Activated B cell treated with CpG ODN at 0.5 μM for 24 hours (primary cell): ENCODE measurements at regions not wholly inside any gene's neighbourhood (a gene's known extent, or its start where the extent isn't known, plus 50 kb on each side); places are given as distances from the start of the nearest gene placed in this dataset.
A peak's percentile ranks its signal among the peaks of the same experiment; 100 is the strongest.

Experiments
- ATAC-seq: fragments of 200-7000 bp; cut with Tn5 transposase; one replicate; pipeline ENCODE4 v1.10.0; 2021; ENCODE audit warnings: low read depth, mild to moderate bottlenecking, moderate library complexity
- CTCF ChIA-PET: fragments of 350-600 bp; sonication (Branson Sonifier 250); formaldehyde crosslinking; loops from one replicate; lab custom pipeline; 2021; ENCODE audit warnings: antibody characterized with exemption; lab: Charles Lee
- POLR2A ChIA-PET: fragments of 350-600 bp; sonication (Branson Sonifier 250); formaldehyde crosslinking; loops from one replicate; lab custom pipeline; 2021; ENCODE audit warnings: antibody characterized with exemption; lab: Charles Lee
- DNase-seq: peaks from one replicate; pipeline ENCODE4 v3.0.0; 2022
- H3K27ac Mint-ChIP-seq: one replicate; pipeline ENCODE4 v1.8.0; 2020; ENCODE audit warnings: mixed read lengths
- H3K27me3 Mint-ChIP-seq: one replicate; pipeline ENCODE4 v1.8.0; 2021; ENCODE audit warnings: mixed read lengths
- H3K36me3 Mint-ChIP-seq: one replicate; pipeline ENCODE4 v1.8.0; 2021; ENCODE audit warnings: low read depth, mixed read lengths
- H3K4me1 Mint-ChIP-seq: one replicate; pipeline ENCODE4 v1.8.0; 2021; ENCODE audit warnings: mixed read lengths
- H3K4me3 Mint-ChIP-seq: one replicate; pipeline ENCODE4 v1.8.0; 2020; ENCODE audit warnings: mild to moderate bottlenecking, mixed read lengths
- H3K9me3 Mint-ChIP-seq: one replicate; pipeline ENCODE4 v1.8.0; 2020; ENCODE audit warnings: mixed read lengths
- intact Hi-C: fragments of 100-400 bp; cut with micrococcal nuclease; formaldehyde crosslinking; loops from one replicate; pipeline ENCODE4 v1.15.1; 2024
- TF ChIP-seq, protein P1 (sequence below): fragments of 200-600 bp; IDR thresholded peaks from one replicate; pipeline ENCODE4 v1.8.0; 2022; ENCODE audit warnings: antibody characterized with exemption, mild to moderate bottlenecking

DNA sequence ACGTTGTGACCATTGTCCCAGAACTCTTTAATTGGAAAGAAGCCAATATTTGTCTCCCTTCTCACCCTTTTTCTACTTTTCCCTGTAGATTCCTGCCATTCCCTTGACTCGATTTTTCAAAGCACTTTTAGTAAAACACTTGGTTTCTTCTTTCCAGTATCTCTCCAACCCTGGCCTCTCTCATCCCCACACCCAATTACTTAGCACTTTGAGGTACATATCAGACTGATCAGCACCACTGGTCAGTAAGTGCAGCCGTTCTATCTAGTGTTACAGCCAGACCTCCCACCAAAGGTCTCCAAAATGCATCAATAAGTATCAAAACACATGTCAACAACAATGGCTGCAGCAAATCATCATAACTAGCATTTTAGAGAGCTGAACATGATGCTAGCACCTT lies 141.9 kb downstream of the BTG1 start:
- Mint-ChIP-seq H3K27ac (no peak overlapping the region), H3K4me3 (no peak overlapping the region), H3K36me3 (no peaks in the 10 kb centered on the region), H3K27me3 (no peaks in the 10 kb centered on the region), H3K4me1 (peaks cover 11% of the 10 kb centered on the region), H3K9me3 (peaks cover 6% of the 10 kb centered on the region)
- POLR2A ChIA-PET, result no interaction called here
- intact Hi-C loops, result no loop called here
- TF ChIP-seq, protein P1, sequence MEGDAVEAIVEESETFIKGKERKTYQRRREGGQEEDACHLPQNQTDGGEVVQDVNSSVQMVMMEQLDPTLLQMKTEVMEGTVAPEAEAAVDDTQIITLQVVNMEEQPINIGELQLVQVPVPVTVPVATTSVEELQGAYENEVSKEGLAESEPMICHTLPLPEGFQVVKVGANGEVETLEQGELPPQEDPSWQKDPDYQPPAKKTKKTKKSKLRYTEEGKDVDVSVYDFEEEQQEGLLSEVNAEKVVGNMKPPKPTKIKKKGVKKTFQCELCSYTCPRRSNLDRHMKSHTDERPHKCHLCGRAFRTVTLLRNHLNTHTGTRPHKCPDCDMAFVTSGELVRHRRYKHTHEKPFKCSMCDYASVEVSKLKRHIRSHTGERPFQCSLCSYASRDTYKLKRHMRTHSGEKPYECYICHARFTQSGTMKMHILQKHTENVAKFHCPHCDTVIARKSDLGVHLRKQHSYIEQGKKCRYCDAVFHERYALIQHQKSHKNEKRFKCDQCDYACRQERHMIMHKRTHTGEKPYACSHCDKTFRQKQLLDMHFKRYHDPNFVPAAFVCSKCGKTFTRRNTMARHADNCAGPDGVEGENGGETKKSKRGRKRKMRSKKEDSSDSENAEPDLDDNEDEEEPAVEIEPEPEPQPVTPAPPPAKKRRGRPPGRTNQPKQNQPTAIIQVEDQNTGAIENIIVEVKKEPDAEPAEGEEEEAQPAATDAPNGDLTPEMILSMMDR, result no peak
- no peak for DNase-seq
- no peak for ATAC-seq
- CTCF ChIA-PET, result no interaction called here

DNA sequence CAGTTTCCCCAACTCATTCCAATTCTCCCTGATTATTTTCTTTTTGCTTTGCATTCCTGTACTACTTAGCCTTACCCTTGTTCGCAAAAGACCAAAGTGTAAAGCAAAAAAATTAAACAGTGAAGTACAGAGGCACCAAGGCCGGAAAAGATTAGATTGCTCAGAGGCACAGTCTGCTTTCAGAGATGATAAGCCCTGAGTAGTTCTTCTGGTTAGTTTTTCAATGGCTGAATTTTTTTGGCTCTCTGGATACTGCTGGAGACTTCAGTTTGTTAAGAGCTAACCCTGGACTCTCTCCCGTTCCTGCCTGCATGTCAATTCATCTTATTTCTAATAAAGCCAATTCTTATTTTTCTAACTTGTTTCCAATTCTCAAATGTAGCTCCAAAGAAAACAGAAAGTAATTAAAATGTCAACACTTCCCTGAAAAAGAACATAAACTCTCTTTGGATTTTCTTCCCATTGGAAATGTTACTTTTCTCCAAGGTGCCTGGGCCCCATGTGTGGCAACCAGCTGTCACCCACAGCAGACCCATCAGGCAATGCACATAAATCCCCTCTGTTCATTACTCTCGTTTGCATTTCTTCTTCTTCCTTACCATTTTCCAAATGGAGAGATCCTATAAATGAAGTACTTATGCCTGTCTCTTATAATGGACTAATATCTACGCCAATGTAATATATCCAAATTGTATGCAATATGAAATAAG lies 142.8 kb downstream of the BTG1 start:
- ChIA-PET POLR2A (no interaction called here), CTCF (no interaction called here)
- intact Hi-C loops, result no loop called here
- Mint-ChIP-seq H3K9me3 (peaks cover 12% of the 10 kb centered on the region), H3K36me3 (no peaks in the 10 kb centered on the region), H3K27me3 (no peaks in the 10 kb centered on the region), H3K4me3 (no peak overlapping the region), H3K27ac (no peak overlapping the region), H3K4me1 (peaks cover 13% of the 10 kb centered on the region)
- DNase-seq (no peak), ATAC-seq (no peak)
- TF ChIP-seq, protein P1, result no peak

DNA sequence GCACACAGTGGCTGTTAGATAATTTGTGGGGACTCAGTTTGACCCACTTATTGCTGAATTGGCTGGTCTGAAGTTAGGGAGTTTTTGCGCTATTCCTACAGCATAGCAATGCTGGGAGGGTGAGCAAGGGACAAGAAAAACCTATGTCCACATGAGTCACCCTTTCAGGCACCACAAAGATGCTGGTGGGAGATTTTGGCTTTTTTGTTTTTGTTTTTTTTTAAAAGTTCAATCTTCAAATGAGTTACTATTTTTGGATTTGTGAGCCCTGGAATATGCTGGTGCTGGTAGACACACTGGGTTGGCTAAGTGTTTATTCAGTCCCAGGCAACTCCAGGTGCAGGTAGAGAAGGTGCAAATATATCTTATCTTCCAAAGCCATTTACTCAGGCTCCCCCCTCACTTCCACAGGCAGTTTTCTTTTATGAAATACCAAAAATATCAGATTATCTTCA lies 143.4 kb downstream of the BTG1 start:
- TF ChIP-seq, protein P1, result no peak
- Mint-ChIP-seq H3K27me3 (no peaks in the 10 kb centered on the region), H3K4me1 (peaks cover 13% of the 10 kb centered on the region), H3K36me3 (no peaks in the 10 kb centered on the region), H3K27ac (no peak overlapping the region), H3K9me3 (peaks cover 13% of the 10 kb centered on the region), H3K4me3 (no peak overlapping the region)
- no peak for DNase-seq
- intact Hi-C loops, result no loop called here
- CTCF ChIA-PET, result no interaction called here
- no peak for ATAC-seq
- POLR2A ChIA-PET, result no interaction called here

DNA sequence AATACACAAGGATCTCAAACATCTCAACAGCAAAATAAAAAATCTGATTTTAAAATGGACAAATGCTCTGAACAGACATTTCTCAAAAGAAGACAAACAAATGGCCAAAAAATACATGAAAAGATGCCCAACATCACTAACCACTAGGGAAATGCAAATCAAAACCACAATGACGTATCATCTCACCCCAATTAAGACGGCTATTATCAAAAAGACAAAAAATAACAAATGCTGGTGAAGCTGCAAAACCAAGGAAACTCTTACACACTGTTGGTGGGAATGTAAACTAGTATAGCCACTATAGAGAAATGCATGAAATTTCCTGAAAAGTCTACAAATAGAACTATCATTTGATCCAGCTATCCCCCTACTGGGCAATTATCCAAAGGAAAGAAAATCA lies 145.0 kb downstream of the BTG1 start:
- CTCF ChIA-PET, result no interaction called here
- POLR2A ChIA-PET, result no interaction called here
- H3K36me3 Mint-ChIP-seq, result no peaks in the 10 kb centered on the region
- H3K27ac Mint-ChIP-seq, result peak overlapping the region; percentile 19
- intact Hi-C loops, result no loop called here
- TF ChIP-seq, protein P1, result no peak
- ATAC-seq, result no peak
- H3K4me1 Mint-ChIP-seq, result peaks cover 13% of the 10 kb centered on the region
- no peak for DNase-seq
- peaks cover 13% of the 10 kb centered on the region for H3K9me3 Mint-ChIP-seq
- no peak overlapping the region for H3K4me3 Mint-ChIP-seq
- no peaks in the 10 kb centered on the region for H3K27me3 Mint-ChIP-seq

DNA sequence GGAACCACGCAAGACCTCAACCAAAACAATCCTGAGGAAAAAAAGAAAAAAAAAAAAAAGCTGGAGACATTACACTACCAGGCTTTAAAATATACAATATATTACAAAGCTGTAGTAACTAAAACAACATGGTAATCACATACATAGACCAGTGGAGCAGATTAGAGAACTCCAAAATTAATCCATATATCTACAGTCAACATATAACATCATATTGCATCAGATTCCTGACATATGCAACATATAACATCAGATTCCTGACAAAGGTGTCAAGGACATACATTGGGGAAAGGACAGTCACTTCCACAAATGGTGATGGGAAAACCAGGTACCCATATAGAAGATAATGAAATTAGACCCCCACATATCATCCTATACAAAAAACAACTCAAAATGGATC lies 145.8 kb downstream of the BTG1 start:
- Mint-ChIP-seq H3K9me3 (peaks cover 13% of the 10 kb centered on the region), H3K27me3 (no peaks in the 10 kb centered on the region), H3K27ac (no peak overlapping the region), H3K4me3 (no peak overlapping the region), H3K4me1 (peaks cover 13% of the 10 kb centered on the region), H3K36me3 (no peaks in the 10 kb centered on the region)
- intact Hi-C loops, result no loop called here
- CTCF ChIA-PET, result no interaction called here
- POLR2A ChIA-PET, result interaction anchor here (0.6 to 0.7 kb wide), 3 partner anchors 8 to 126 kb away, joined by 3 to 6 read pairs (median 4); no protein-coding TSS in a partner anchor
- ATAC-seq (no peak), DNase-seq (no peak)
- TF ChIP-seq, protein P1, result no peak
